GM19452 (cell line): ENCODE measurements at regions not wholly inside any gene's neighbourhood (a gene's known extent, or its start where the extent isn't known, plus 50 kb on each side); places are given as distances from the start of the nearest gene placed in this dataset.
"Not testable (repeated sequence)": the region's sequence is repeated elsewhere in the genome, so short reads cannot be mapped to it uniquely, and the experiment has no call there.

Experiments used
- ATAC-seq: cut with Tn5 transposase; IDR thresholded peaks from one replicate; pipeline ENCODE4 v1.9.1; 2021; ENCODE audit not compliant: unreplicated experiment

- ATAC-seq = no peak
These were observed 336.4 kb downstream of the CCER1 start for GRCh38 chr12:90618586-90618985.

GRCh38 chr12:90611891-90612290 is 343.1 kb downstream of the CCER1 start:
- ATAC-seq = no peak

GRCh38 chr12:90611048-90611447 is 343.9 kb downstream of the CCER1 start:
- ATAC-seq = no peak

GRCh38 chr12:90593596-90594295 is 361.2 kb downstream of the CCER1 start:
- no peak for ATAC-seq

- no peak for ATAC-seq
These were observed 365.0 kb downstream of the CCER1 start for GRCh38 chr12:90589956-90590355.

GRCh38 chr12:90585640-90586304 is 369.2 kb downstream of the CCER1 start:
- ATAC-seq = no peak

GRCh38 chr12:90576707-90577106 is 378.3 kb downstream of the CCER1 start:
- no peak for ATAC-seq

- ATAC-seq = no peak
These were observed 379.0 kb downstream of the CCER1 start for GRCh38 chr12:90575995-90576394.

GRCh38 chr12:90574676-90575075 is 380.3 kb downstream of the CCER1 start:
- ATAC-seq = no peak

- no peak for ATAC-seq
These were observed 382.2 kb downstream of the CCER1 start for GRCh38 chr12:90572778-90573177.

- no peak for ATAC-seq
These were observed 385.3 kb downstream of the CCER1 start for GRCh38 chr12:90569685-90570084.

GRCh38 chr12:90562671-90563070 is 392.3 kb downstream of the CCER1 start:
- no peak for ATAC-seq

- no peak for ATAC-seq
These were observed 406.4 kb downstream of the CCER1 start for GRCh38 chr12:90548595-90548994.

- no peak for ATAC-seq
These were observed 408.5 kb downstream of the CCER1 start for GRCh38 chr12:90546511-90546910.

GRCh38 chr12:90543841-90544240 is 411.1 kb downstream of the CCER1 start:
- ATAC-seq = no peak

- ATAC-seq = no peak
These were observed 411.6 kb downstream of the CCER1 start for GRCh38 chr12:90543374-90543773.

- not testable (repeated sequence) for ATAC-seq
These were observed 412.1 kb downstream of the CCER1 start for GRCh38 chr12:90542852-90543251.

GRCh38 chr12:90533828-90534227 is 421.1 kb downstream of the CCER1 start:
- ATAC-seq = not testable (repeated sequence)

GRCh38 chr12:90520002-90520734 is 434.8 kb downstream of the CCER1 start:
- ATAC-seq = no peak

GRCh38 chr12:90519285-90519684 is 435.7 kb downstream of the CCER1 start:
- ATAC-seq = no peak

- peak; percentile 97 for ATAC-seq
These were observed 439.5 kb downstream of the CCER1 start for GRCh38 chr12:90515199-90516175.
